ENCODE measurements at regions not wholly inside any gene's neighbourhood (a gene's known extent, or its start where the extent isn't known, plus 50 kb on each side); places are given as distances from the start of the nearest gene placed in this dataset.

- no peak for DNase-seq
Measured at GRCh38 chr14:98101323-98101722, 1170.7 kb downstream of the BCL11B start.

GRCh38 chr14:98103705-98104104 is 1168.3 kb downstream of the BCL11B start:
- no peak for DNase-seq

GRCh38 chr14:98109326-98109725 is 1162.7 kb downstream of the BCL11B start:
- DNase-seq: no peak

GRCh38 chr14:98112194-98112780 is 1159.7 kb downstream of the BCL11B start:
- no peak for DNase-seq

GRCh38 chr14:98114122-98114895 is 1157.7 kb downstream of the BCL11B start:
- DNase-seq: no peak

GRCh38 chr14:98114946-98115345 is 1157.1 kb downstream of the BCL11B start:
- DNase-seq: no peak

GRCh38 chr14:98118749-98119148 is 1153.2 kb downstream of the BCL11B start:
- DNase-seq: no peak

- DNase-seq: no peak
Measured at GRCh38 chr14:98119739-98120138, 1152.3 kb downstream of the BCL11B start.

- DNase-seq: no peak
Measured at GRCh38 chr14:98120831-98121464, 1151.0 kb downstream of the BCL11B start.

- DNase-seq: no peak
Measured at GRCh38 chr14:98122527-98122926, 1149.5 kb downstream of the BCL11B start.

- no peak for DNase-seq
Measured at GRCh38 chr14:98130691-98131090, 1141.3 kb downstream of the BCL11B start.

- DNase-seq: no peak
Measured at GRCh38 chr14:98131406-98131805, 1140.6 kb downstream of the BCL11B start.

- no peak for DNase-seq
Measured at GRCh38 chr14:98133806-98134205, 1138.2 kb downstream of the BCL11B start.

GRCh38 chr14:98136012-98136789 is 1135.8 kb downstream of the BCL11B start:
- no peak for DNase-seq

GRCh38 chr14:98137131-98138025 is 1134.6 kb downstream of the BCL11B start:
- no peak for DNase-seq

GRCh38 chr14:98138666-98139065 is 1133.3 kb downstream of the BCL11B start:
- peak; percentile 62 for DNase-seq

GRCh38 chr14:98140862-98141530 is 1131.0 kb downstream of the BCL11B start:
- no peak for DNase-seq

- DNase-seq: no peak
Measured at GRCh38 chr14:98143566-98143965, 1128.4 kb downstream of the BCL11B start.

- DNase-seq: no peak
Measured at GRCh38 chr14:98144964-98145363, 1127.0 kb downstream of the BCL11B start.

- no peak for DNase-seq
Measured at GRCh38 chr14:98146416-98146815, 1125.6 kb downstream of the BCL11B start.

- no peak for DNase-seq
Measured at GRCh38 chr14:98154254-98154653, 1117.7 kb downstream of the BCL11B start.

- no peak for DNase-seq
Measured at GRCh38 chr14:98156411-98156810, 1115.6 kb downstream of the BCL11B start.
